NCI-H82 (cell line): ENCODE measurements at regions not wholly inside any gene's neighbourhood (a gene's known extent, or its start where the extent isn't known, plus 50 kb on each side); places are given as distances from the start of the nearest gene placed in this dataset.
"Not testable (repeated sequence)": the region's sequence is repeated elsewhere in the genome, so short reads cannot be mapped to it uniquely, and the experiment has no call there.

Experiments used
- DNase-seq: peaks from one replicate; lab custom pipeline; 2025; lab: John Stamatoyannopoulos, UW

DNA sequence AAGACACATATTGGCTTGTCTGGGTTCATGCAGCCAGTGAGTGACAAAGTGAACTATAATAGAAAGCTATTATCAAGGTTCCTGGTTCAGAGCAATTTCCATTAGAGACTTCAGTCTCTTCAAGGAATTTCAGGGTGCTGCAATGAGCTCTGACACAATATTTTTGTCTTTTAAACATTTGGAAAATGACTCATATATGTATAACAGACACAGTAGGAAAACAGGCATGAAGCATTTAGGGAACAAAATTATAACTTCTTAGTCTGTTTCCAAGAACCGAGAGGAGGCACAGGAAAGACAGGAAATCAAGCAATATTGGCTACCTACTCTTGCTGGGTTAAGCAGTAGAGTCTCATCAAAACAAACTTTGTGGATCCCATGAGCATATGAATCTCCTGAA, 170.4 kb downstream of the PTPRC start:
- DNase-seq: no peak

DNA sequence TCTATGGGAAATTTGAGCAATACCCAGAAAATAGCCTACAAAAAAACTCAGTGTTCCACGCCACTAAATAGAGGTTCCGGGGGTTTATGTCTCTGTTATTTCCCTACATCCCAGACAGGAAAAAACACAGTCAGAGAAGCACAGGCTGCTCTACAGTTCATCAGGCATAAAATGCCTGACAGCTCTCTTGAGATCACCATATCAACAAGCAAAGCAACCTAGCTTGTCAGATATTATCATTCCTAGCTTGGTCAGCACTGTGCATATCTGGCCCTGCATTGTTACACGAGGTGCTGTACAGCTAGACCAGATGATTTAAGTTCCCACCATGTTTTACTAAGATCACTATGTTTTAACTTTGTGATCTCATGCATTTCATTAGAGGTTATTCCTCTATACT, 172.6 kb downstream of the PTPRC start:
- no peak for DNase-seq

DNA sequence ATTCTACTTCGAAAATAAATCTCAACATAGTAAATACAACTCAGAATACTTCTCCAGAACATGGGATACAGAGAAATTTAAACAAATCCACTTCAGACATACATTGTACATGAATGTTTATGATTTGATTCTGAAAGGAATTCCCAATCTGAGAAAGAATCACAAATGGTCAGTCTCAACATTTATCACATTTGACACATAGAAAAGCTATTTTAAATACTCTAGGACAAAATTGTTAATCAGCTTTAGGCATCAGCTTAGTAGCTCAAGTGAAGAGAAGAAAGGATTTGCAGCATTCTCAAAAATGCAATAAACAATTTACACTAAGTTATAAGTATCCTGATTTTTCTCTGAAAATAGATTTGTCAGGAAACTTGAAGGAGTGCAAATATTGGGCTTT, 184.8 kb downstream of the PTPRC start:
- no peak for DNase-seq

DNA sequence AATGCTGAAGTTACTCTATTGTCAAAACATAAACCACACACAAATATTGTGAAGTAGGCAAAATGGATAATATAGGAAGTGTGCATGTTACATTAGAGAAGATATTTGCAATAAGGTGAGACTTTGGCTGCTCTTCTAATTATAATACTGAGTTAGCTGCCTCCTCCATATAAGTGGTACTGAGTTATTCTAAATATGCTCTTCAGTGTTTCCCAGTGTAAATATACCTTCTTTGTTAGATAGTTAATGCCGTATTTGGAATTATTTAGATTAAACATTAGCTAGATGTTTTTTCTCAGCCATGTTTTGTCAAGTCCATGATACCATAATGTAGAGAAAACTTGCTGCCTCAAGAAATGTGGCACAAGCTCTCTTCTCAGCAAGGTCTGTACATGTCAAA, 186.4 kb downstream of the PTPRC start:
- DNase-seq: no peak

DNA sequence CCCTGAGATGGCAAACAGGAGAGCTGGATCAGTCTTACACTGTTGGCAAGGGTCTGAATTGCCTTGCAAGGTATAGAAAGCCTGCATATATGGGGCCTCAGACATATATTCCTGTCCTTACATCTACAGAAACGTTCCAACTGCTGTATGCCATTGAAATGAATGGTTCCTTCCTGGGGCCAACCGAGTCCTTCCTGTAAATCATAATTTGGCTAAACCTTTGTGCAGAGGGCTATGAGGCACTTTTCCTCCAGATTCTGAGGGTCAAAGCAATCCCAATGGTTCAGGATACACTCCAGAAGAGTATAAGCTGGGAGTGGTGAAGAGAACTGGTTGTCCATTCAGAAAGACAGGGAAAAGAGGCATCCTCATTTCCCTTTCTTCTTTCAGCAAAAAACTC, 190.5 kb downstream of the PTPRC start:
- no peak for DNase-seq

DNA sequence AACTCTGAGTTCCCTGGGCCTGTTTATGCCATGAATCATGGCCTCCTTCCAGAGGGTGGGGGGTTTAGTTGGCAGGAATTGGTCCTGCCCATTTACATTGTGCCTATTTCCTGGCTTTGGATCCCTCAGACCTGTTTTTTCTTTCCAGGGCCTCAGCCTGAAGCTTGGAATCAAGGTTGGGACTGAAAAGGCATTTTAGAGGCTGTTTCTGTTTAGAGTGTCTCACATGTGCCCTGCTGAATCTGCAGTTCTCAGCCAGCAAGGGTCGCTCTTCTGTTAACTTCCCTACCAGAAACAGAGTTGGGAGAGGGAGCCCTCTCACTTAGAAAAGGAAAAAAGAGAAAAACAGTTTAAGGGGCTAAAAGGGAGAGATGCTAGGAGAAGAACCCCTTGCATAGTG, 191.1 kb downstream of the PTPRC start:
- no peak for DNase-seq

DNA sequence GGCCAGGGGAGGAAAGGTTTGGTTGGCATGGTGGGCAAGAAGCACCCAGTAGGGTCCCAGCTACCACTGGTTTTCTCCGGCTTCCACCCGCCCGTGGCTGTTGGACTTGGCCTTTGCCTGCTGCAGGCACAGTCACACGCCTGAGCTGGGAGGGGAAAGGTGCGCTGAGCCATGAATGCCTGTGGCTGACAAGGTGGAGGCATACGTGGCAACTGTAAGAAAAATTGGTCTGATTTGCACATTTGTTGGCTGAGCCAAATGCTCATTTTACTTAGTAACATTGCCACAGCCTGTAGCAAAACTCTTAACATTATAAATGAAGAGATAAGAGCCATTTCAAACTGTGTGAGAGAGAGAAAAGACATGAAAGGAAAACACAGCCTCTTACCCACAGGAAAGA, 191.6 kb downstream of the PTPRC start:
- DNase-seq: no peak

DNA sequence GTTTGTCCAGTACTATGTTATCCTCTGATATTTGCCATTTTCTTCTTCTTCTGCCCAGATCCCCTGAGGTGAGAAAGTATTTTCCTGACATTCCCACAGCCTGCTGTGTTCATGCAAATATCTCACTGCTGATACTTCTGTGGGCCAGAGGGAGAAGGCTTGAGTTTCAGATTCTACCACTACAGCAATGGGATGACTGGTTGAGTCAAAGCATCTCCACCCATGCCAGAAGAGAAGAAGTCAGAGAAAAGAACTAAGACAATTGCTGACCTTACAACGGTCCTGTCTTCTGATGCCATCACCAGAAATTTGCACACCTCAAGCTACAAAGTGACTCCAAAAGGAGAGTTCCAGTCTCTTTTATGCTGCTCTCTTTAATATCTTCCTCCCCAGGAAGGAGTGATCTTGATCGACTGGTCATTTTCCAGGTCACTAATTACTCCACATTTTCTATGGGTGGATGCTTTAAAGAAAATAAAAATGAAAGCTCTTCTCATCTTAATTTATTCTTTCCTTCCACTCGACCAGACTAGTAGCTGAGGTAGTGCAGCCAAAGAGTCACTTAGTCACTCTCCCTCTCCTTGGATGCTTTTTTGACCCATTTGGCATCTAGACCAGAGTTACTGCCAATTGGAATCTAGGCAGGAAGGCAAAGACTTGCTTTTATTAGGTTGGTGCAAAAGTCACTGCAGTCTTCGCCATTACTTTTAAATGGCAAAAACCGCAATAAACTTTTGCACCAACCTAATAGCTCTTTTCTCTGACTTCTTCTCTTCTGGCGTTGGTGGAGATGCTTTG, 195.1 kb downstream of the PTPRC start:
- DNase-seq: no peak

DNA sequence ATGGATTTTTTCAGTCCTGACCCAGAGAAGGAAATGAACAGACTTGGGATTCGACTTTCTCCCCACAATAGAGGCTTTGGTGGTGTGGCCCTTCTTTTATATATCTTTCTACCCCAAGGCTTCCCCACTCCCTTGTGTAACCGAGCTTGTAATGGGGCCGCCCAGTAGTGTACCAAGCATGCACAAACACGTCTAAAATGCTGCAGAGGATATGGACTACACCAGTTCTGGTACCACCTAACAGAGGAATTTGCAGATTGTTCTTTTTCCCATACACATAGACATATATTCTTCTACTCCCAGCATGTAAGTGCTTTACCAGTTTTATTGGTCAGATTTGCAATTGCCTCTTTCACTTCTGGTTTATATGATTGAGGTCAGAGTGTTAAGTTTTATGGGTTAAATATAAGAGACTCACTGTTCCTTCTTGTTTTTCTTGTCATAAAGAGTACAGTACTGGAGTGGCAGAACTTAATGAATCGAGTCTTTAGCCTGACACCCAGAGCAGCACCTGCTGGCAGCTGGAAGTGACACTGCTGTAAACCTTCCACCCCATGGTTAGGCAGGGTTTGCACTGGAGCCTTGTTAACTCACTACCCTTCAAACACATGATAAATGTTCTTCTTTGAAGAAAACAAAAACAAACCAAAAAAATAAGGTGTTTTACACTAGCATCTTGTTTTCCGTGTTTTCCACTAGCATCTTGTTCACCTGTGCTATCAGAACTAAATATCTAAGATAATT, 198.6 kb downstream of the PTPRC start:
- DNase-seq: no peak

DNA sequence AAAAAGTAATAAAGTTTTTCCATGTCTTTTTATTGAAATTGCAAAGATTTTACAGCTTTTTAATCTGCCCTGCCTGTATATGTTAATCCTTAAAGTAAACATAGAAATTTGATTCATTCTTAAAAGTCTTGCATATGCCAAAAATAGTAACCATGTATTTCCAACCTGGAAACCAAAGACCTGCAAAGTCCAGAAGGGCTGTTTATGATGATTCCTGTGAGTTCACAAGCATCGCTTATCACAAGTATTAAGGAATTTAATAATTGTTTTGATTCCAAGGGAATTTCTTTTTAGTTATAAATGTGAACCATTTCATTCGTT, 199.1 kb downstream of the PTPRC start:
- DNase-seq: no peak

DNA sequence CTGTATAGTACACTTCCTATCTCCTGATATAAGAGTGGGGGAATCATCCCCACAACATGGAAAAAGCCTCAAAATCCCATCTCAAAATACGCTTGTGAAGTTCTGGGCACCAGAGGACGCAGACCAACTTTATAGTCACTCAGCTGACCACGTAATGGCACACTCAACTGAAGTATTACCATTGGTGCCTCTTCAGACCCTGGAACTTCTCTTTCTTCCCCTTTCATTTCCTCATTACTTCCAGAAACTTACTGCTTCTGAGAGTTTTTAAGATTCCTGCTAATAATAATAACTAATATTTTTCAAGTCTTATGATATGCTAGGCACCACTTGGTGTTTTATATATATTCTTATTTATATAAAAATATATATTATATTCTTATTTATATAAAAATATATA, 202.6 kb downstream of the PTPRC start:
- DNase-seq: no peak

DNA sequence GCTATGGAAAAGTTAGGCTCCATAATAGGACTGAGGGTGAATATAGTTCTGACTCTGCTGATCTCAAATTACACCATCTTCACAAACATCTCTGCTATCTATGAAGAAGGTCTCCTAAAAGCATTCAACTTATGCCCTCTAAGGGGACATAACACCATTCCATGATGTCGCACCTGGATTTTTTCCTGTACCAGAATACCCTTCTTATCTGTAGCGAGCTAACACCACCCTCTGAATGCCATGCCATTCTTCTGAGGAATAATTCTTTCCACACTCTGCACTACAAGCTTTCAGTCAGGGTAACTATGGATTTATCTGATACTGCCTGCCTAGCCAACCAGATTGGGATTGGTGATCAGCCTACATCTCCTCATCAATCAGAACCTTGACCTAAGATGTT, 203.8 kb downstream of the PTPRC start:
- peak; percentile 69 for DNase-seq

DNA sequence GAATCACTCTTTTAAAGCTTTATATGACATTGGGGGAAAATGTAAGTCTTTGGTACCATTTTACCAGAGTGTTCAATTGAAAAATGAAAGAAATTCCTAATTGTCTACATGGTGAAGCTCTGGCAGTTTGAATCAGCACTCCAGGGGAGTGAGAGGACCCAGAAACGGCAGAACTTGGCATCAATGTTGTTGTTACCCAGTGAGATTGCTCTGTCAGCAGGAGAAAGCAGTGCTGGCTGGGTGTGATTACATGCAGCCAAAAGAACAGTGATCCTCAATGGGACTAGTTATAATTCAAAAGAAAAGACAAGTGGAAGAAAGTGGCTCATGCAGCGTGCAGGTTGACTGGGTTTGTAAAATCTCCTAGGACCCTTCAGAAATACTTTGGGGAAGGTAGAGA, 206.4 kb downstream of the PTPRC start:
- DNase-seq: no peak

DNA sequence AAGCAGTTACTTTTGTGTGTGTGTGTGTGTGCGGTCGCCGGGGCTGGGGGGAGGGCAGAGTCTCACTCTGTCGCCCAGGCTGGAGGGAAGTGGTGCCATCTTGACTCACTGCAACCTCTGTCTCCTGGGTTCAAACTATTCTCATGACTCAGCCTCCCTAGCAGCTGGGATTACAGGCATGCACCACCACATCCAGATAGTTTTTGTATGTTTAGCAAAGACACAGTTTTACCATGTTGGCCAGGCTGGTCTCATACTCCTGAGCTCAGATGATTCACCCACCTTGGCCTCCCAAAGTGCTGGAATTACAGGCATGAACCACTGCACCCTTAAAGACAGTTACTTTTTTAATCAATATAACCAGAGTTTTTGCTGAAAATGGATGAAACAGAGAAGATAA, 207.0 kb downstream of the PTPRC start:
- DNase-seq: no peak

DNA sequence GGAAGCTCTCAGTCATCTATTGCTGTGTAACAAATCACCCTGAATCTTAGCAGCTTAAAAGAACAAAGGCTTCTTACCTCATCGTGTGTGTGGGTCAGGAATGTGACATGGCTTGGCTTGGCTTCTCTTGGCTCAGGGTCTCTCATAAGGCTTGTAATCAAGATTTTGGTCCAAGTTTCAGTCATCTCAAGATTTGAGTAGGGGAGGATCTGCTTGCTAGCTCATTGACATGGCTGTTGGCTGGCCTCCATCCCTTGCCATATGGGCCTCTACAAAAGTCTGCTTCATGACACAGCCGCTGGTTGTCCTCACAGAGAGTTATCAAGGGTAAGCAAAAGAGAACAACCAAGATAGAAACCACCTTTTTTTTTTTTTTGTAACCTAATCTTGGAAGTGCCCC, 207.7 kb downstream of the PTPRC start:
- no peak for DNase-seq

DNA sequence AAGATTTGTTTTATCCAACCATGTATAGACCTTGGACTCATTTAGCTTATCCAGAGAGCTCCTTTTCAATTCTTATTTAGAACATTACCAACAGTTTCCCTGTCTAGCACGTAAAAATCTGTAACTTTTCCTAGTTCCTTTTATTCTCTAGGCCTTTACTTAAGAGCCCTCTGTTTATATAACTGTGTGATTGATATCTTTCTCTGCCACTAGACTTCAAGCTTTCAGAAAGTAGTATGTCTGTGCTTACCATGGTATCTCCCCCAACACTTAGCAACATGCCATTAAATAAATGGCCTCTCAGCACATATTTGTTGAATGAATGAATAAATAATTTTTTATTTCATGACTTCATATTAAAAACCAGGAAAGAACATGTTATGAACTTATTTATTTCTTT, 209.4 kb downstream of the PTPRC start:
- DNase-seq: peak; percentile 44

DNA sequence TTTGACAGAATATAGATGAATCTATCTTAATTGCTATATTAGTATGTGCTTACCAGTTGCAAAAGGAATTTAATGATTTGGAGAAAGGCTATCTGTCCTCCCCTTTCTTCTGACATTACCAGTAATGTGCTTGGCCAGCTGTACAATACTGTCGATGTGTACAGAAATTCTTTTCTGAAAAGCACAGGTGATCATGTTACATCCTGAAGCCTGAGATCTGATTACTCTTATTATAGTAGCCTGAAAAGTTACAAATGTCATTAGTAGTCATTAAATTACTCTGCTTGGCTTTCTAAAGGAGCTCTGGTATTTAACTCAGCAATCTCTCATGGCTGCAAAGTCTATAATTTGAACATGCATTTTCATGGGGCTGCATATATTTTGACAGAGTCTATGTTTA, 209.8 kb downstream of the PTPRC start:
- peak; percentile 82 for DNase-seq

DNA sequence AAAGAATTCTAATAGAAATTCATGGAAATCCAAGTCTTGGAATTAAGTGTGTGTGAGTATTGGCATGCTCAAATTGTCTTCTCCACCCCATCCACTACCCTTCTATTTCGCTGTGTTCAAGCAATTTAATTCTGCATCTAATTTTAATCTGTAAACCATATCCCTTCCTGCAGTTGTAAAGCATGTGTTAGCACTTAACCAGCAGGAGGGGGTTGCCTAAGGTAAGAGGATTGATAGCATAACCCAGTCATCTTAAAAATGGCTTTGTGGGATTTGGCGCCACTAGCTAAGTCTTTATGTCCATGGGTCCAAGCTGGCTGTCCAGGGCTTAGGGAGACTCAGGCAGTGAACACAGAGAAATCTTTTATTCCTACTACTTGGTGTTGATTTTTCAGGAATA, 210.3 kb downstream of the PTPRC start:
- peak; percentile 97 for DNase-seq

DNA sequence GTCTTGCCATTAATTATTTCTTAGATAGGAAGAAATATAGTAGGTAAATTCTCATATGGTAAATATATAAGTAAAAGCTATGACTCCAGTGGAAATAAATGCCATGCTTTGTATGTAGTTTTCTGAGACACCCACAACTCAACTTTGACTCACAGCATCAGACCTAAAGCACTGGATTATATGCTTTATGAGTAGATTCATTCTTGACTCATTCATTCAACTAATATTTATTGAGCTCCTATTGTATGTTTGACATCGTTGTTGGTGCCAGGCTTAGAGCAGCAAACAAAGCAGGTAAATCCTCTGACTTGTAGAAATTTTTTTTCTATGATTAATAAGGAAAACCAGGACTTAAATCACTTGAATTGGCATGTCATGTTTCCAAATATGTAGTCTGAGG, 211.4 kb downstream of the PTPRC start:
- peak; percentile 24 for DNase-seq

DNA sequence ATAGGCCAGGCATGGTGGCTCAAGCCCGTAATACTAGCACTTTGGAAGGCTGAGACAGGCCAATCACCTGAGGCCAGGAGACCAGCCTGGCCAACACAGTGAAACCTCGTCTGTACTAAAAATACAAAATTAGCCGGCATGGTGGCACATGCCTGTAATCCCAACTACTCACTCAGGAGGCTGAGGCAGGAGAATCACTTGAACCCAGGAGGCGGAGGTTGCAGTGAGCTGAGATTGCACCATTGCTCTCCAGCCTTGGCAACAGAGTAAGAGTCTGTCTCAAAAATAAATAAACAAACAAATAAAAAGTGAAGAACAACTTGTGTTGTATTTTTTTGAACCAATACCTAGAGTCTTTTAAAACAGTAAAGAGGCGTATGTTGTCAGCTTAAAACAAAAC, 212.1 kb downstream of the PTPRC start:
- DNase-seq: not testable (repeated sequence)

DNA sequence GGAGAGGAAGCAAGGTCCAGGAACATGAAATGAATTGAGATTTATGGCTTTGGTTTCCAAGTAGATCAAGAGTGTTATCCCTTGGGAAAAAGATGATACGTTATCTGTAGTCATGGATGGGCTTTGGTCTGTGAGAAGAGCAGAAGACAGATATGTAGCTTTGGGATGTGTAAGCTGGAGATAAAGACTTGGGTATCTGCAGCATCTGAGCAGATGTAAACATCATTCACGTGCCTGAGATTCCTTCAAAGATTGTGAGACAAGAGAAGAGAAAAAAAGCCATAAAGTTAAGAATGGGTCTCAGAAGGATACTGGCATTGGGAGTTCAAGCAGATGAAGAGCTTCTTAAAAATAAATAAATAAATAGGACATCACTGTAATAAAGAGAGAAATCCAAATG, 217.8 kb downstream of the PTPRC start:
- no peak for DNase-seq

DNA sequence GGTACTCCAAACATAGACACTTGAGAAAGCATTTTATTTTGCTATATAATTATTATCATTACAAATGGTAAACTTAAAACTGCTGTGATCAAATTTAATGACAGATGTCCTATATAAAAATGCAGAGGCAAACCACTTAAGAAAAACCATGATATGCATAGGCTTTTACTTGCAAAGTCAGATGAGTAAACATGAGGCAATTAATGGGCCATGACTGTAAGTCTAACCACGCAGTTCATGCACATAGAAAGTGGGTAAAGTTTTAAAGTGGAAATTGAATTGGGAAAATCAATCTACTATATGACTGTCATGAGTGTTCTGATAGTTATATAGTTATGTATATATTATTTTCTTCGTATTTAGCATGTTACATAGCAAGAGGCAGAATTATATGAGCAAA, 219.2 kb downstream of the PTPRC start:
- DNase-seq: no peak

DNA sequence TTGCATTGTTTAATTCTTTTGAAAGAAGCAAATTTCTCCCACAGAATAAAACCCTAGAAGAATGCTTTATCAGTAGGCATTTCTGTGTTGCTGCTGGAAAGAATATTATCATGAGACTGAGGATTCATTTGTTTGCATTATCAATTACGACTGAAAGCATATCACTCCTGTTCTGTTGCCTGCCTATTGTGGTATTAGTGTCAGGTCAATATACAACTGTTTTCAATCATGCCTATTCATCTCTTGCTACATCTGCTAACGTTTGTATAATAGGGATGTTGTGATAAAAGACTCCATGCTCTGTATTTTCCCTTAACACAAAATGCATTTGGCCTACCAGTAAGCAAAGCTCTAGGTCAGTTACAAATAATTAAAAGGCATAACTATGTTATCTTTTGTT, 221.5 kb downstream of the PTPRC start:
- peak; percentile 60 for DNase-seq

DNA sequence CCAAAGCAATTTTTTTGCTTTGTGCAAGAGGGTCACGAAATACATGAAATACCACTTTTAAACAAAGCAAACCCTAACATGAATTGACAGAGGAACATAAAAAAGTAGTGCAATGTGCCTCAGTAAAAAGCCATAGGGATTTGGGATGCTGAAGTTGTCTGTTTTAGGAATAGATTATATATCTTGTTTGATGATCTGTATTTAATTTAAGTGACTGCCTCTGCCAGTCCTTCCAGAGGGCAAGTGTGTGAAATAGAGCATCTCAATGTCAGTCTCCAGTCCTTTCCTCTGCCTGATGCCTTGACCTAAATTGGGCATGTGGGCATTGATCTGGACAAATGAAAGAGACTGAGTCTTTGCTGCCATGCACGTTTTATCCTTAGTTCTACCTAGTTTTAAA, 222.8 kb downstream of the PTPRC start:
- no peak for DNase-seq
